GM19463 (cell line): ENCODE measurements at regions not wholly inside any gene's neighbourhood (a gene's known extent, or its start where the extent isn't known, plus 50 kb on each side); places are given as distances from the start of the nearest gene placed in this dataset.
A peak's percentile ranks its signal among the peaks of the same experiment; 100 is the strongest.

ENCODE experiments used
- ATAC-seq: cut with Tn5 transposase; IDR thresholded peaks from one replicate; pipeline ENCODE4 v1.9.1; 2021; ENCODE audit warnings: mild to moderate bottlenecking, moderate library complexity; ENCODE audit not compliant: unreplicated experiment

DNA sequence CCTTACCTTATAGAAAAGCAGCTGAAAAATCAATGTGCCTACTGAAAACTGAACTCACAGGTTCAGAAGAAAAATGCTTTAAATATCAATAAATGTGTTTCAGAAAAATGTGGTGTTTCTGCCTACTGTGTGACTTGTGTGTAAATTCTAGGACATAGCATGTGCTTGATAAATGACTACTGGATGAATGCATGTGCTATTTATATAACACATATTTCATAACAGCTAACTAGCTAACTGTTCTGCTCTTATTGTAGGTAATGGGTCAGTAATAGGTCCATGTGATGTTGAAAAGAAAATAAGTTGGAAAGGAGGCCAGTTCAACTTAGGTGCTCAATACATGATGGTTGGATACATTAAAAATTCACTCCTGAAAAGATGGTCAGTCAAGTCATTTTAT is 993.0 kb upstream of the LCORL start:
- no peak for ATAC-seq

DNA sequence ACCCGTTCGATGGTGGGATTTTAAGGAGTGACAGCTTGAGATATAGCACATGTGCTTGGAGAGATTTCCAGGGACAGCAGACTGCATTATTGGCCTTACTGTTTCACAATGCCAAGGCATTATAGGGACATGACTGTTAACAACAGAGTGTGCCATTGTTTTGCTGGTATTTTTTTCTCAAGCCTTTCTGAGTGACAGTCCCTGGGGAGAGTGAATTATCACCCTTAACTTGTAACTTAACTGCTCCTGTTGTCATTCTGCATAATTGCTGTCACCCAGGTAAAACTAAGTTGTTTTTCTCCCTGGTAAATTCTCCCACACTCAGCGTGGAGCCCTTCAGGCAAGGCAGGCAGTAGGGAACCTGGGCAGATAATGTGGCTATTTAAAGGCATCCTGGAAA is 989.2 kb upstream of the LCORL start:
- ATAC-seq = no peak

DNA sequence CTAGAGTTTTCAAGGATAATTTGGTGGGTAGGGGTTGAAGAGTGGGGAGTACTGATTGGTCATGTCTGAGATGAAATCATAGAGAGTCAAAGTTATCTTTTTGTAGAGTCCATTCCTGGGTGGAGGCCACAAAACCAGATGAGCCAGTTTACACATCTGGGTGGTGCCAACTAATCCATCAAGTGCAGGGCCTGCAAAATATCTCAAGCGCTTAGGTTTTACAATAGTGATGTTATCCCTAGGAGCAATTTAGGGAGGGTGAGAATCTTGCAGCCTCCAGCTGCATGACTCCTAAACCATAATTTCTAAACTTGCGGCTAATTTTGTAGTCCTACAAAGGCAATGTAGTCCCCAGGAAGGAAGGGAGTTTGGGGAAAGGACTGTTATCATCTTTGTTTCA is 988.3 kb upstream of the LCORL start:
- no peak for ATAC-seq

DNA sequence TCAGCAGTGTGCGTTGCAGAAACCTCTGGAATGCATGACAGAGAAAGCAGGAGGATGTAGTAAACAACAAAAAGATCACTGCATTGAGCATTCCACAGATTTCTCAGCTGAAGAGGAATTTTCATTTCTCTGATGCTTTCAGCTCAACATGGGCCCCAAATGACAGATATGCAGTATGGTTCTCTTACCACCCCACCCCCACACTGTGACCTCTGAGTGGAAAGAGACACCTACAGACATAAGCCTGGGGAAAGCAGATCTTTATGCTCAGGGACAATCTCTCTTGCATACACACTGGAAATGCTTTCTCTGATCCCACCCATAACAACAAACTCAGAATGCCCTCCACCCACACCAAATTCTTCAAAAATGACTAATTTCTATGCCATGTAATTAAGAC is 983.7 kb upstream of the LCORL start:
- no peak for ATAC-seq

DNA sequence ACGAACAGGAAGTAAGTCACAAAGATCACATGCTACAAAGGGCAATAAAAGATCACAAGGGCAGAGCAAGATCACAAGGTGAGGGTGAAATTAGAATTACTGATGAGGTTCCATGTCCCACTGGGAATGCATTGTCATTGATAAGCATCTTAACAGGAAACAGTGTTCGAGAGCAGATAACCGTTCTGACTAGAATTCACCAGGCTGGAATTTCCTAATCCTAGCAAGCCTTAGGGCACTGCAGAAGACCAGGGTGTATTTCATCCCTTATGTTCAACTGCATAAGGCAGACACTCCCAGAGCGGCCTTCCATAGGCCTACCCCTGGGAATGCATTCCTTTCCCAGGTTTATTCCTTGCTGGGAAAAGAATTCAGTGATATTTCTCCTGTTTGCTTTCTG is 980.6 kb upstream of the LCORL start:
- no peak for ATAC-seq

DNA sequence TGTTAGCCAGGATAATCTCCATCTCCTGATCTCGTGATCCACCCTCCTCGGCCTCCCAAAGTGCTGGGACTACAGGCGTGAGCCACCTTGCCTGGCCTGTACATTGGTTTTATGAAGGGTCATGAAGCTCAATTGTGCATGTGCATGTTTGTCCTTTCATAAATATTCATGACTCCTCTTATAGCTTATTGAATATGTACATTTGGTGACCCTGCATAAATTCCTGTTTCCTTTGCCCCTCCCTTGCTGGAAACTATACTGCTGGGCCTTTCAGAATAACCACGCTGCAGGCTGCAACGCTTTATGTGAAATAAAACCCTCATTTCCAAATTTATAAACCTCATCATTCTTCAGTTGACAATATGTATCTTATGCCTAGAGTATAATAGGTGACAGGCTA is 978.0 kb upstream of the LCORL start:
- no peak for ATAC-seq

DNA sequence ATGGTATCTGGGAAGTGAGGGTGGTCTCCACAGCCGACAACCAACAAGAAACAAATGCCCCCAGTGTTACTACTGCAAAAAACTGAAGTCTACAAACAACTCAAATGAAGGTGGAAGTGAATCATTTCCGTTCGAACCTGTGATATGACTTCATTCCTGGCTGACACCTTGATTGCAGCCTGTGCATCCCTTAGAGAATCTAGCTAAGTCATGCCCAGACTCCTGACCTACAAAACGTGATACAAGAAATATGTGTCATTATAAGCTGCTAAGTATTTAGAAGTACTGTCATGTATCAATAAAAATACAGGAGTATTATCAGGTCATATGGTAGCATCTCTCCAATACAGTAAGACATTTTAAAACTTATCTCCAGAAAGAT is 959.7 kb upstream of the LCORL start:
- no peak for ATAC-seq

DNA sequence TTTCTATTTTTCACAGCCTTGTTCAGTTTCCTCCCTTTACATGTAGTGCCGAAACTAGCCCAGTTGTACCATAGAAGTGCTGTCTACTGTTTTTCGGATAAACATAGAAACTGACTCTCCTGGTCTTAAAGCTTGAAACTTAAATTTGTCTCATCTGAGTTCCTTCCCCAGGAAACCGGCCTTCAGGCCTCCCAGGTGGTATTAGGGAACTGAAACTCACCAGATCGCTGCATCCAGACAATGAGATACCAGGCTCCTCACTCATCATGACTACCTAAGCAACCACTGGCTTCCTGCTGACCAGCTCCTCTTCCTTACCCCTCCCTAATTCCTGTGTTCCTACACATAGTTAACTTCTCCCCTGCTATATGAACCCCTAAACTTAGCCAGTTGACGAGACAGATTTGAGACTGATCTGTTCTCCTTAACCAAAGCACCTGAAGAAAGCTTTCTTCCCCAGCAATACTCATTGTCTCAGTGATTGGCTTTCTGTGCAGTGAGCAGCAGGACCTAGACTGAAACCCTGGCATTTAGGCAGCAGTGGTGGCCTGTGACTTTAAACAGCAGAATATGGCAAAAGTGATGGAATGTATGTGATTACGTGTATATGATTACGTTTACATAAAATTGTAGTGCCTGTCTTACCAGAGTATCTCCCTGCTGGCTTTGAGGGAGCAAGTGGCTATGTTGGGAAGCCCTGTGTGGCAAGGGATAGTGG is 959.1 kb upstream of the LCORL start:
- ATAC-seq = peak; percentile 70

DNA sequence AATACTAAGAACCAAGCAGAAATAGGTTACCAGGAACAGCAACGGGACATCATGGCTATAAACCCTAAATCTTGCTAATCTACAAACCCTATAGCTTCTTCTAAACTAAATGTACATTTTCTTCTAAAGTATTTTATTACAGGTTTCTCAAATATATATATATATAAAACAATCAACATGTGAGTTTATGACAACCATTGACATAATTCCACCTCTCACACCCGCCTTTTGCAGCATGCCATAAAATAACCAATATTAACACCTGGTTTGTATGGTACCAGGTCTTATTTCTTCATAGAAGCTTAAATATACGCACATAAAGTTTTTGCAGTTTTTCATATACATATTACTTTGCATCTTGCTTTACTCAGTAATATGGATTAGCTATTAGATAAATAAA is 955.3 kb upstream of the LCORL start:
- no peak for ATAC-seq

DNA sequence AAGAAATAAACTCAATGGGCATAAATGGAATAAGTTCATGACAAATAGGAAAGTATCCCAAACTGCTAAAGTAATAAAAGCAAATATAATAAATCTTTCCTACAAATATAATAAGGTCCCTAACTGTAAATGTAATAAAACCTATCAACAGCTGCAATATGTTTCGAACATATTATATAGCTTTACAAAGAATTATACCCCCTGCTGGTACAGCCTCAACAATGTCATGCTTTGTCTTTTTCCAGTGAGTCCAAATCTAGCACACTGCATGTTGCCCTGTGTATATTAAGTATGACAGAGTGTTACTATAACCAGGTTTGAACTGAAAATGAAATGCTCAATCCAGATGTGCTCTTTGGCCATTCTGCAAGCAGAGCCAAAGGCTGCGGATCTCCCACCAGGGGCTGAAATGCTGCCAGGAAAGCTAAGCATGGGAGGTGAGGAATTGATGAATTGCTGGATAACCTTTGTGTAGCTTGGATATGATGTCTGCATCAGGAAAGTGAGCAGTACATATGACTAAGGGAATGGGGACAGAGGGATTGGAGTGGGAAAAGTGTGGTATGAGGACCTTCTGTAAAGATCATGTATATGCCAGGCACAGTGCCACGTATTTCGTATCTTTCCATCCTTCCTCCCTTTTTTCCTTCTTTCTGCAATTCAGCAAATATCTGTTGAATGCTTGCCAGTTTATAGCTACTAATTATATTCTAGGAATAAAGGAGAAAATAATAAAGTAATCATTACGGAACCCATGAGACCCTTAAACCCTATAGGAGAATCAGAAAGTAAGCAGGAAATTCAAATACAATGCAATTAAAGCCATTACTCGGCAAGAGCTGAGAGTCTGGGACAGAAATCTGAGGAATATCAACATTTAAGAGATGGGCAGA is 954.6 kb upstream of the LCORL start:
- no peak for ATAC-seq

DNA sequence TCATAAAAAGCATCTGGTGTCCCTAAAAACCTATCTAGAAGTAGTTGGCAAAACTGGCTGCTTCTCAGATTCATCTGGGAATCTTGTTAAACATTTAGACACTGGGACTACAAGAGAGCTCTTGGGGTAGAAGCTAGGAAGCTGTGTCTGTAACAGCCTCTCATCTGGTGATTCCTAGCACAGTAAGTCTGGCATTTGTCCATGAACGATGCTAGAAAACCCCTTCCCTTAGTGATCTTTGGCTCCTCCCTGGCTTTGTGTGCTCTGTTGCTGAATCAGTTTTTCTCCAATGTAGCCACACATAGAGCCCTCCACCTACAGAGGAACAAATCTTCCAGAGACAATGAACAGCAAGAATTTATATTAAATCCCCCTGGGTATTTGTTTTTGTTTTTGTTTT is 951.7 kb upstream of the LCORL start:
- ATAC-seq = no peak

DNA sequence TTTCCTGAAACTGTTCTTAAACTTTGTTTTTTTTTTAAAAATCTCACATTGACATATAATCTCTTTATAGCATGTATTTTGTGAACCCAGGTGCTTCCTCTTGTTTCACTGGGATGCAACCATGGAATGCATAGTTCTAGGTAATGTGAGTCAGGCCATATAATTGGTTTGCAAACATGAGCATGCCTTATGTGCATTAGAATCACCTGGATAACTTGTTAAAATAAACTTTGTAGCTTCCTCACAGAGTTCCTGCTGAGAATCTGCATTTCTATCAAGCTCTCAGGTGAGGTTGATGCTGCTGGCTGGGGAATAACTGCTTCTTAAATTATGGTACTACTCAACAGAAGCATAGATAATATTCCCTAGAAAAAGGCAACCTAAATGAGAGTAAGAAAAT is 940.3 kb upstream of the LCORL start:
- no peak for ATAC-seq

DNA sequence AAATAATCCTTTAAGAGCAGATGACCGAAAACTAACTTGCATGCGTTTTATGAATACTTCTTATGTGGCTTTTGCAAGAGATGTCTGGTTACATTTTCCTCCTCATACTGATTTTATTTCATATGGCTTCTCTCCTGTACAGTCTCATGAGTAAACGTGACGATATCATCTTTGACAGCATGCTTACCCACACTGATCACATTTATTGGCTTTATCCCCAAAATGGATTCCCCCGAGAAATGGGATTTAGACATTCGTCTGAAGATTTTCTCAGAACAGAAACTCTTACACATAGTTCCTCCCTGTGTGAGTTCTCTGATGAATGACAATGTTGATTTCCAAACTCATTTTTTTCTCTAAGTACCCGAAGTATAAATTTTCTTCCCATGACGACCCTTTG is 939.7 kb upstream of the LCORL start:
- no peak for ATAC-seq

DNA sequence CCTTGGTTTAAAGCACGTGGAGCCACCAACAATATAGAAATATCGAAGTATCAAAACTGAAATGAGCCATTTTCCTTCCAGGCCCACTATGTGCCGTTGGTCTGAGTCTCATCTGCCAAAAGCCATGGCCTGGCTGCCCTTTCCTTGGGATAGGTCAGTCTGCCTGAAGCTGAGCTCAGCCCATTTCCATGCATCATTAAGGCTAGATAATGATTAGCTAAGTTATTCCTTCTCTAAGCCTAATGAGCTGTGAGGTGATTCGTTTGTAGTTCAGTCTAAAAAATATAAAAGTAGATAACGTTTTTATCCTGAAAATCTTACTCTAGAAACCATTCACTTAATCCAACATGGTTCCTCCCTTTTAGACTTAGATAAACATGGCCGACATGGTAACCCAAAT is 936.2 kb upstream of the LCORL start:
- no peak for ATAC-seq

DNA sequence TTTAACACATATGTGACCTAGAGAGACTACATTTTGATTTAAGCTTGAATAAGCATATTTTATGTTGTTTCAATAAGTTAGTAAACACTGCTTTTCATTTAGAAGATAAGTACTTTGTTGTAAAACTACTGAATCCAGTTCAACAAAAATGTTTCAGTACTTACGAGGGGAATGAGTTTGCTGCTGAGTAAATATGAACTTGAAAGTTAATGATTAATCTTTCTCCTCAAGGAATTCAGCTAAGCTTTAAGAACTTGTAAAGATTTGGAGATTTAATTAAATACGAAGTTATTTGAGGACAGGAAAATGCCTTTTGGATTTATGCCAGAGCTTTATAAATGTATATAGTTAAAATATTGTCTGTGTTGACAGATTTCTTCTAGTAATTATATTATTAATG is 933.0 kb upstream of the LCORL start:
- no peak for ATAC-seq

DNA sequence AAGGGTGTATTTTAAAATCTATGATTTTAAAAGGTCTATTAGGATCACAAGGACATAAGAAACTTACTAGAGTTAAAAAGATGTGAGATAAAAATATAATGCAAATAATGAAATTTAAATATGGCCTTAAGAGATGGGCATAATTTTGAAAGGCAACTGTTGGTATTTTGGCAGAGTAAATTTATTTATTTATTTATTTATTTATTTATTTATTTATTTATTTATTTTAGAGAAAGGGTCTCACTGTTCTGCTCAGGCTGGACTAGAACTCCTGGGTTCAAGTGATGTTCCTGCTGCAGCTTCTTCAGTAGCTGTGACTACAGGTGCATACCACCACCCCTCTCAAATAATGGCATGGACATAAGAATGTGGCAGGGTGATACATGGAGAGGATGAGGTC is 932.1 kb upstream of the LCORL start:
- no peak for ATAC-seq

DNA sequence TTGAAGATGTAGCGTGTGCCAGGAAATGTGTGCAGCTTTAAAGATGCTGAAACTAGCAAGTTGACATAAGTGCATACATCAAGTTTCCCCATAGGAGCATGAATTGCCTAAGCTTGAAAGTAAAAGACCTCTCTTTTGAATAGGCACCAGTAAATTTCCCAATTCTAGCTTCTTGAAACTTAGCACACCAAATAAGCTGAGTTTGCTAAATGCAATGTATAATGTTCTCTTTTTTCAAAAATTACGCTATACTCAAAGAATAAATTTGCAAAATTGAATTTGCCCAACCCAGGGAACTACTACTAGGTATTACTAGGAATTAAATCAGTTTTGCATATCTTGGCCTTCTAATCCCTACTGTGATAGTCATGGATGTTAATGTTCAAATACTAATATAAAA is 923.9 kb upstream of the LCORL start:
- no peak for ATAC-seq

DNA sequence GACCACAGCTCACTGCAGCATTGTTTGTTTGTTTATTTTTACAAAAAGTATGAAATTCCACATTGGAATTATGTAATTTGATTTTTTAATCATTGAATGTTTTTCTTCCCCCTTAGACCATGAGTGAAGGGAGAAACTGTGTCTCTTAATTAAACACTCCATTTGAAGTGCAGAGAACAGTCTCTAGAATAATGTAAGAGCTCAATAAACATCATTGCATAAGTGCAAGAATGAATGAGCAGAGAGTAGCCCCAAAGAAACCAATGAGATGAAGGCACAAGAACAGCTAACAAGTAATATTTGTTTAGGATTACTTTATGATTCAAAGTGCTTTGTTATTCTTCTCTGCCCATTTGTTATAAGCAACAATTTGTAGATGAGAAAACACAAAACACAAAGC is 921.3 kb upstream of the LCORL start:
- ATAC-seq = no peak

DNA sequence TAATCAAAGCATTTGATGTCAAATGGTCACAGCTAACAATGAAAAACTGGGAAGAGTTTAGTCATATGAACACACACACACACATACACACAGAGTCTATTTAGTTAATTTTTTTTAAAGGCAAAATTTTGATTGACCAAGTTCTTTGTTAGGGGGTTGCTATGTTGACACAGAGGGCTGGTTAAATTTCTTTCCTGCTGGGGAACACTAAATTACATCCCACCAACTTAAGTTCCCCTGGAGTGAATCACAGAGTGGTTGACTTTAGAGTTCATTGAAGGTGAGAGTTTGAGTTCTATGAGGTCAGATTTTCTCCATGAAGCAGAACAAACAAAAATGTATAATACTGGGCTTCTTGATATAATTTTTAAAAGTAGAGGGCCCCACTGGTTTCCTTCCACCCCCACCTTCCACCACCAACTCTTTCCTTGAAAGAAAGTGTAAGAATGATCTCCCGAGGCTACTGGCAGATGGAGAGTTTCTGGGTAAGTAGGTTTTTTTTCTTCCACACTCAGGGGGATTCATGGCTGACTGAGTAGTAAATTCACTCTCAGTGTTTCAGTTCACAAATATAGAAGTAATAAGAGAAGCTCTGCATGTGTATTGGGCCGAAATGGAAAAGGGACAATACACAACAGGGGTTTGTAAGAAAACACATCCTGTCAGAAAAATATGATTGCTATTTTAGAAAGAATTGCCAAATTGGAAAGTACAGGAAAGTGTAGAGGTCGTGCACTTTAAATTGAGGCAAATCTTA is 917.0 kb upstream of the LCORL start:
- ATAC-seq = no peak

DNA sequence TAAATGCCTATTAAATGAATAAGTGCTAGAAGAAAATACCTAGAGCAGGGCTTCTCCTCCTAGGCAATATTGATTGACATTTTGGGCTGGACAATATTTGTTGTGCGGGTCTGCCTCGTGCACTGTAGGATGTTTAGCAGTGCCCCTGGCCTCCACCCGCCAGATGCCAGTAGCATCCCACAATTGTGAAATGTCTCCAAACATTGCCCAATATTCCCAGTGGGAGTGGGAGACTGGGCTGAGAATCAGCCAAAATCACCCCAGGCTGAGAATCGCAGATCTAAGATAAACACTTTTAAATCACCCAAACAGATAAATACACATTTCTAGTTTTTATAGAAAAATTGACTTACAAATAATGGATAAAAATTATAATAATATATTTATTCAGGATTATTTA is 916.2 kb upstream of the LCORL start:
- ATAC-seq = no peak

DNA sequence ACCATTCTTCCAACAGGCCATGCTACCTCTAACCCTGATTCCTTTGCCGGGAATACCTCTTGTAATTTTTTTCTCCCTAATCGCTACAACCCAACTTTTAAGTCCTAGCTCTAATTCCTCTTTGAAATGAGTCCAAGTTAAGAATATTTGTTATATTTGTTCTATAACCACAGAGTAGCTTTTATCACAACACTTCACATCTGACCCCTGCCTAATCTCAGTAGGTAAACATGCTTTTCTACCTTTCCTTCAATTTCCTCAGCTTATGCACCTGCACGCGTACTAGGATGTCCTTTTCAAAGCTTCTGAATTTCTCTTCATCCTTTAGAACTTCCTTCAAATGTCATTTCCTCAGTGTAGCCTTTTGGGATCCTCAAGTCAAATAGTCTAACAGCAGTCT is 915.5 kb upstream of the LCORL start:
- no peak for ATAC-seq
